Tibial nerve (tissue), 4 donors: ENCODE measurements at regions not wholly inside any gene's neighbourhood (a gene's known extent, or its start where the extent isn't known, plus 50 kb on each side); places are given as distances from the start of the nearest gene placed in this dataset.

Experiments used
- EP300 ChIP-seq, 2 donors: sonication (generic); formaldehyde crosslinking; IDR thresholded peaks; one replicate each; pipeline ENCODE4 v1.6.1; 2017; ENCODE audit warnings: antibody characterized with exemption in 2 of 2, mild to moderate bottlenecking in 1 of 2
- POLR2A ChIP-seq, 2 donors: fragments of 450-650 bp; IDR thresholded peaks; one replicate each; pipeline ENCODE4 v1.6.1; 2017; ENCODE audit warnings: antibody characterized with exemption in 2 of 2, mild to moderate bottlenecking in 2 of 2, moderate library complexity in 2 of 2
- TF ChIP-seq, protein P1 (sequence below), 5 experiments: fragments of 200-600 bp in 3 of 5; fragments of 450-650 bp in 2 of 5; sonication (generic) in 3 of 5; IDR thresholded peaks; one replicate each; pipeline ENCODE4 v1.5.1; 2016 to 2019; ENCODE audit warnings: antibody characterized with exemption in 5 of 5, mild to moderate bottlenecking in 3 of 5, moderate library complexity in 2 of 5

DNA sequence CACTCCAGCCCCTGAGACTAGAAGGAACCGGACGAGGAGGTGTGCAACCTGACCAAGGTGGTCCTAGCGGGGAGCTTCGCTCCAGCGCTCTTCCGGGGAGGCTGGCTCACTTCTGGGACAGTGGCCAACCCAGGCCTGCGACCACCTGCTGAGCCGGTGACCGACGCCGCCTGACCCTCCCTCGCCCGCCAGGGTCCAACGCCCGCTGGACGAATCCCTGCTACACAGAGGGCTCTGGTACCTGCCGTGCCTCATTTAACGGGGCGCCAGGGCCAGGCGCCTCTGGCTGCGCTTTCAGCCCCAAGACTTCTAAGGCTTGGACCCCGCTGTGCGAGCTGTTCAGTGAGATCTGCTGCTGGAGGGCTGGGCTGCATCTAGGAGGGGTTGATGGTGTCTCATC, 99.5 kb upstream of the KCNJ18 start:
- TF ChIP-seq, protein P1, sequence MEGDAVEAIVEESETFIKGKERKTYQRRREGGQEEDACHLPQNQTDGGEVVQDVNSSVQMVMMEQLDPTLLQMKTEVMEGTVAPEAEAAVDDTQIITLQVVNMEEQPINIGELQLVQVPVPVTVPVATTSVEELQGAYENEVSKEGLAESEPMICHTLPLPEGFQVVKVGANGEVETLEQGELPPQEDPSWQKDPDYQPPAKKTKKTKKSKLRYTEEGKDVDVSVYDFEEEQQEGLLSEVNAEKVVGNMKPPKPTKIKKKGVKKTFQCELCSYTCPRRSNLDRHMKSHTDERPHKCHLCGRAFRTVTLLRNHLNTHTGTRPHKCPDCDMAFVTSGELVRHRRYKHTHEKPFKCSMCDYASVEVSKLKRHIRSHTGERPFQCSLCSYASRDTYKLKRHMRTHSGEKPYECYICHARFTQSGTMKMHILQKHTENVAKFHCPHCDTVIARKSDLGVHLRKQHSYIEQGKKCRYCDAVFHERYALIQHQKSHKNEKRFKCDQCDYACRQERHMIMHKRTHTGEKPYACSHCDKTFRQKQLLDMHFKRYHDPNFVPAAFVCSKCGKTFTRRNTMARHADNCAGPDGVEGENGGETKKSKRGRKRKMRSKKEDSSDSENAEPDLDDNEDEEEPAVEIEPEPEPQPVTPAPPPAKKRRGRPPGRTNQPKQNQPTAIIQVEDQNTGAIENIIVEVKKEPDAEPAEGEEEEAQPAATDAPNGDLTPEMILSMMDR (IDR thresholded peaks at IDR 0.05): no peak
- TF ChIP-seq POLR2A (IDR thresholded peaks at IDR 0.05) (no peak), EP300 (IDR thresholded peaks at IDR 0.05) (no peak)
